Astrocyte (in vitro differentiated cells and primary cell): ENCODE measurements at regions not wholly inside any gene's neighbourhood (a gene's known extent, or its start where the extent isn't known, plus 50 kb on each side); places are given as distances from the start of the nearest gene placed in this dataset.

Source experiments
- EZH2 ChIP-seq: IDR thresholded peaks from 2 replicates; pipeline ENCODE4 v1.6.1; 2012; ENCODE audit warnings: mild to moderate bottlenecking, low read length, inconsistent platforms; ENCODE audit not compliant: insufficient read depth
- TF ChIP-seq, protein P1 (sequence below): IDR thresholded peaks from 2 replicates; pipeline ENCODE4 v1.5.1; 2011; ENCODE audit warnings: low read depth, mild to moderate bottlenecking, inconsistent platforms, low read length, moderate library complexity; ENCODE audit not compliant: insufficient read depth

DNA sequence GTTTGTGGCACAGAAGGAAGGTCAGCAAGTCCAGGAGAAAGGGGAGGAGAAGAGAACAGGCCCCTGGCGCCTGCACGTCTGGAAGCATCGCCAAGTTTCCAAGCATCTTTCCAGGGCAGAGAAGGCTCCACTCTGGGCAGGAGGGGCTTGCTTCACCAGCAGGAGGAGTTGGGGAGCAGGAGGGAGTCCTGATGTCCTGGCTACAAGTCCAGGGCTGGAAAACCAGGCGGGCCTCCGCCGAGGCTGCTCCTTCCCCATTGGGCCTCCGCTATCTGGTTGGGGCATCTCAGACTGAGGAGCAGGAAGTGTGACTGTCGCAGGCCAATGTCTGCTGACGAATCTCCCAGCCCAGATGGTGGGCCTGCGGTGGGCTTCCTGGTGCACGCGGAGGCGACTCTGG lies 421.9 kb downstream of the PREX1 start:
- TF ChIP-seq, protein P1, sequence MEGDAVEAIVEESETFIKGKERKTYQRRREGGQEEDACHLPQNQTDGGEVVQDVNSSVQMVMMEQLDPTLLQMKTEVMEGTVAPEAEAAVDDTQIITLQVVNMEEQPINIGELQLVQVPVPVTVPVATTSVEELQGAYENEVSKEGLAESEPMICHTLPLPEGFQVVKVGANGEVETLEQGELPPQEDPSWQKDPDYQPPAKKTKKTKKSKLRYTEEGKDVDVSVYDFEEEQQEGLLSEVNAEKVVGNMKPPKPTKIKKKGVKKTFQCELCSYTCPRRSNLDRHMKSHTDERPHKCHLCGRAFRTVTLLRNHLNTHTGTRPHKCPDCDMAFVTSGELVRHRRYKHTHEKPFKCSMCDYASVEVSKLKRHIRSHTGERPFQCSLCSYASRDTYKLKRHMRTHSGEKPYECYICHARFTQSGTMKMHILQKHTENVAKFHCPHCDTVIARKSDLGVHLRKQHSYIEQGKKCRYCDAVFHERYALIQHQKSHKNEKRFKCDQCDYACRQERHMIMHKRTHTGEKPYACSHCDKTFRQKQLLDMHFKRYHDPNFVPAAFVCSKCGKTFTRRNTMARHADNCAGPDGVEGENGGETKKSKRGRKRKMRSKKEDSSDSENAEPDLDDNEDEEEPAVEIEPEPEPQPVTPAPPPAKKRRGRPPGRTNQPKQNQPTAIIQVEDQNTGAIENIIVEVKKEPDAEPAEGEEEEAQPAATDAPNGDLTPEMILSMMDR = no peak
- TF ChIP-seq EZH2 = no peak
